GM12878 (cell line): ENCODE measurements at regions not wholly inside any gene's neighbourhood (a gene's known extent, or its start where the extent isn't known, plus 50 kb on each side); places are given as distances from the start of the nearest gene placed in this dataset.

Experiments used
- ATF7 ChIP-seq: fragments of 450-650 bp; IDR thresholded peaks from 2 replicates; pipeline ENCODE4 v1.6.1; 2016; ENCODE audit warnings: low read depth, mild to moderate bottlenecking
- BACH1 ChIP-seq: fragments of 450-650 bp; IDR thresholded peaks from 2 replicates; pipeline ENCODE4 v1.6.1; 2017; ENCODE audit warnings: mild to moderate bottlenecking, borderline replicate concordance
- BCL11A ChIP-seq: IDR thresholded peaks from 2 replicates; pipeline ENCODE4 v1.6.1; 2011; ENCODE audit warnings: low read depth, low read length
- CREM ChIP-seq: IDR thresholded peaks from 2 replicates; pipeline ENCODE4 v1.6.1; 2014; ENCODE audit warnings: antibody characterized with exemption, low read depth
- CTCF ChIP-seq, 3 experiments: IDR thresholded peaks in 2 of 3; conservative IDR thresholded peaks in 1 of 3; 2 replicates each; pipeline ENCODE4 v1.5.1; 2011; ENCODE audit warnings: low read depth in 3 of 3, low read length in 3 of 3, mild to moderate bottlenecking in 3 of 3, control low read depth in 2 of 3, moderate library complexity in 2 of 3, inconsistent platforms in 1 of 3, mixed read lengths in 1 of 3; ENCODE audit not compliant: control insufficient read depth in 2 of 3, insufficient read depth in 1 of 3; ENCODE audit errors: extremely low read depth in 1 of 3
- E2F4 ChIP-seq: IDR thresholded peaks from 2 replicates; pipeline ENCODE4 v1.6.1; 2012; ENCODE audit warnings: low read depth, low read length, improper control_type of control experiment
- EP300 ChIP-seq, 2 experiments: fragments of 150-350 bp in 1 of 2; IDR thresholded peaks; 2 replicates each; pipeline ENCODE4 v1.6.1; 2011 to 2012; ENCODE audit warnings: low read depth in 2 of 2, low read length in 2 of 2, borderline replicate concordance in 1 of 2, improper control_type of control experiment in 1 of 2, inconsistent platforms in 1 of 2; ENCODE audit not compliant: control insufficient read depth in 1 of 2
- NBN ChIP-seq: fragments of 450-650 bp; IDR thresholded peaks from 2 replicates; pipeline ENCODE4 v1.6.1; 2016
- RAD21 ChIP-seq: IDR thresholded peaks from 2 replicates; pipeline ENCODE4 v1.6.1; 2011; ENCODE audit warnings: mild to moderate bottlenecking, low read depth, low read length, moderate library complexity; ENCODE audit not compliant: insufficient read depth
- SREBF2 ChIP-seq: IDR thresholded peaks from 2 replicates; pipeline ENCODE4 v1.6.1; 2012; ENCODE audit warnings: mild to moderate bottlenecking, low read length
- TCF12 ChIP-seq: IDR thresholded peaks from 2 replicates; pipeline ENCODE4 v1.6.1; 2011; ENCODE audit warnings: low read depth, mild to moderate bottlenecking, low read length
- ZSCAN29 ChIP-seq: fragments of 450-650 bp; IDR thresholded peaks from 2 replicates; pipeline ENCODE4 v1.6.1; 2017; ENCODE audit warnings: mild to moderate bottlenecking, moderate library complexity

GRCh38 chr4:23602720-23603119, 287.1 kb downstream of the PPARGC1A start:
- TF ChIP-seq CREM, result no peak
- no peak for TF ChIP-seq TCF12
- no peak for TF ChIP-seq BCL11A
- TF ChIP-seq RAD21, result no peak
- TF ChIP-seq SREBF2, result no peak
- no peak for TF ChIP-seq BACH1
- no peak for TF ChIP-seq CTCF (IDR thresholded peaks at IDR 0.05 in 2 of 3, conservative IDR thresholded peaks at IDR 0.05 in 1 of 3; ENCODE audit: control insufficient read depth in 2 of 3, extremely low read depth in 1 of 3, insufficient read depth in 1 of 3, low read depth in 3 of 3, low read length in 3 of 3)
- TF ChIP-seq E2F4, result no peak
- TF ChIP-seq EP300 (IDR thresholded peaks at IDR 0.05; ENCODE audit: borderline replicate concordance in 1 of 2, control insufficient read depth in 1 of 2, low read depth in 2 of 2, low read length in 2 of 2), result no peak
- no peak for TF ChIP-seq NBN
- TF ChIP-seq ATF7, result no peak
- TF ChIP-seq ZSCAN29, result no peak
